Nephron (organoid): ENCODE measurements at regions not wholly inside any gene's neighbourhood (a gene's known extent, or its start where the extent isn't known, plus 50 kb on each side); places are given as distances from the start of the nearest gene placed in this dataset.

Experiments used
- H3K27ac Mint-ChIP-seq, 3 experiments: 2 replicates each; pipeline ENCODE4 v1.8.0; 2020; ENCODE audit warnings: mixed read lengths in 3 of 3, mild to moderate bottlenecking in 2 of 3, moderate library complexity in 1 of 3
- H3K27me3 Mint-ChIP-seq: 2 replicates; pipeline ENCODE4 v1.8.0; 2021; ENCODE audit warnings: low read depth, mild to moderate bottlenecking, moderate library complexity, mixed read lengths
- H3K36me3 Mint-ChIP-seq: 2 replicates; pipeline ENCODE4 v1.8.0; 2020; ENCODE audit warnings: low read depth, mixed read lengths
- H3K4me1 Mint-ChIP-seq: 2 replicates; pipeline ENCODE4 v1.8.0; 2020; ENCODE audit warnings: mixed read lengths
- H3K4me3 Mint-ChIP-seq, 3 experiments: 2 replicates each; pipeline ENCODE4 v1.8.0; 2020; ENCODE audit warnings: mild to moderate bottlenecking in 3 of 3, mixed read lengths in 3 of 3, moderate library complexity in 2 of 3
- H3K9me3 Mint-ChIP-seq: 2 replicates; pipeline ENCODE4 v1.8.0; 2020; ENCODE audit warnings: mixed read lengths
- CTCF ChIP-seq, 3 experiments: fragments of 200-600 bp; sonication (generic); IDR thresholded peaks; one replicate each; pipeline ENCODE4 v1.5.0; 2021; ENCODE audit warnings: antibody characterized with exemption in 3 of 3; ENCODE audit not compliant: unreplicated experiment in 3 of 3

DNA sequence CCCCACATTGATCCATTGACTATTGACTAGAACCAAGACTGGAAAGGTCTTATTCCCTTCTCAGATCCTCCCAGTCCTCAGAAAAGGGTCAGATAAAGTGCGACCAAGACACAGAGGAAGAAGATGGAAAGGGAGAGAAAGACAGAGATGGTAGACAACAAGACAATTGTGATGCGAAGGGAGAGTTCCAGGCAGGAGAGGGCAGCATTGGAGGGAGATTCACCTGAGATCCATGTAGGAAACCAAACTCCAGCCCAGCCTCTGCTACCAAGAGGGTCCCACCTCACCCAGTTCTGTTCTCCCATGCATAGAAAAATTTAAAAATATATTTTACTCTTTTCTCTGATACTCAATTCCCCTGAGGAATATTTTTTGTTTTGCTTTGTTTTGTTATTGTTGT is 67.3 kb upstream of the TSHZ3 start:
- TF ChIP-seq CTCF (IDR thresholded peaks at IDR 0.05; ENCODE audit: unreplicated experiment in 3 of 3), result no peak
- Mint-ChIP-seq H3K36me3 (no peaks in the 10 kb centered on the region), H3K4me3 (no peak overlapping the region), H3K27me3 (peaks cover 26% of the 10 kb centered on the region), H3K9me3 (no peaks in the 10 kb centered on the region), H3K27ac (no peak overlapping the region), H3K4me1 (peaks cover 23% of the 10 kb centered on the region)

GRCh38 chr19:31418055-31418454 is 68.8 kb upstream of the TSHZ3 start:
- peaks cover 26% of the 10 kb centered on the region for H3K27me3 Mint-ChIP-seq
- no peak for TF ChIP-seq CTCF (IDR thresholded peaks at IDR 0.05; ENCODE audit: unreplicated experiment in 3 of 3)
- no peaks in the 10 kb centered on the region for H3K36me3 Mint-ChIP-seq
- no peak overlapping the region for H3K27ac Mint-ChIP-seq
- peaks cover 35% of the 10 kb centered on the region for H3K4me1 Mint-ChIP-seq
- no peak overlapping the region for H3K4me3 Mint-ChIP-seq
- no peaks in the 10 kb centered on the region for H3K9me3 Mint-ChIP-seq

GRCh38 chr19:31418692-31419430 is 69.6 kb upstream of the TSHZ3 start:
- H3K36me3 Mint-ChIP-seq, result no peaks in the 10 kb centered on the region
- no peak overlapping the region for H3K27ac Mint-ChIP-seq
- H3K9me3 Mint-ChIP-seq, result no peaks in the 10 kb centered on the region
- H3K4me1 Mint-ChIP-seq, result peaks cover 39% of the 10 kb centered on the region
- no peak for TF ChIP-seq CTCF (IDR thresholded peaks at IDR 0.05; ENCODE audit: unreplicated experiment in 3 of 3)
- H3K4me3 Mint-ChIP-seq, result no peak overlapping the region
- H3K27me3 Mint-ChIP-seq, result peaks cover 26% of the 10 kb centered on the region

DNA sequence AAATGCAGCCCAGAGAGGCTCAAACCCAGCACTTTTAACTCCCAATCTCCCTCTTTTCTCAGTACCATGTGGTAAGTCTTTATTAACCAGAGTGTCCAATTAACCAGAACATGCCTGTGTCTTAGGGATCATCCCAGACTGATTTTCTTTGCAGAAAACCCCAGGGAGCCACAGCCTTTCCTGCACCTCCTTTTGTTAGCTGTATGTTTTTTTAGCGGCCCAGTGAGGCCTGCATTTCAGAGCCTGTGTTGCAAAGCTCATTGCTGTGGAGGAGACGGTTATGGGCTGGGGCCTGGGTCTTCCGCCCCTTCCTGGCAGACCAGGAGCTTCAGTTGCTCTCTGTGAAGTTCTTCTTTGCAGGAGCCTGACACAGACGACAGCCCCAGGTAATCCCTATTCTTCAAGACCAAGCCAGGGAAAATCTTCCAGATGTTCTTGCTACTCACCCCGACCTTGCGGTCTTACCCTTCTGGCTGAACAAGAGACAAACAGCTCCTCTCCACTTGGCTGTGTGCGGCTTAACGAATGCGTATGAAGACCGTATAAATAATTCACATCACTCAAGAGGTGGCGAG is 70.7 kb upstream of the TSHZ3 start:
- Mint-ChIP-seq H3K4me1 (peaks cover 50% of the 10 kb centered on the region), H3K27me3 (peaks cover 23% of the 10 kb centered on the region), H3K9me3 (no peaks in the 10 kb centered on the region), H3K27ac (peak overlapping the region in 1 of 3 experiments; percentile 87), H3K36me3 (no peaks in the 10 kb centered on the region), H3K4me3 (no peak overlapping the region)
- TF ChIP-seq CTCF (IDR thresholded peaks at IDR 0.05; ENCODE audit: unreplicated experiment in 3 of 3), result no peak

DNA sequence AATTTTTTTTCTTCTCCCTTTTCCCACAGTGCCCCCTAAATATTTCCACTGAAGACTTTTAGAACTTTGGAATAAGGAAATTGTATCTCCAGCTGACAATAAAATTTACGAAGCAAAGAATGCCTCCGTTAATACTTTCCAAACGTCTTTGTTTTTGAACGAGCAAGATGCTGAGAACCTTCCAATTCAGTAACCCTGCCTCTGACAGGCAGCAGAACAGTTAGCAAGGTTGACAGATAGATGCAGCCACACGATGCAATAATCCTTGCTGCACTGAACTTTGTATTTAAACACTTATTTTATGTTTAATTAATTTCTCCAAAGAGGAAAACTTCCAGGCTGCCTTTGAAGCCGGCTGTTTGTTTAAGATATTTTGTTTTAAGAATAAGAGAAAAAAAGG is 71.8 kb upstream of the TSHZ3 start:
- Mint-ChIP-seq H3K27ac (peak overlapping the region; percentile 11 to 87 (median 83)), H3K9me3 (no peaks in the 10 kb centered on the region), H3K36me3 (no peaks in the 10 kb centered on the region), H3K27me3 (peaks cover 20% of the 10 kb centered on the region), H3K4me1 (peaks cover 57% of the 10 kb centered on the region), H3K4me3 (no peak overlapping the region)
- TF ChIP-seq CTCF (IDR thresholded peaks at IDR 0.05; ENCODE audit: unreplicated experiment in 3 of 3), result no peak

DNA sequence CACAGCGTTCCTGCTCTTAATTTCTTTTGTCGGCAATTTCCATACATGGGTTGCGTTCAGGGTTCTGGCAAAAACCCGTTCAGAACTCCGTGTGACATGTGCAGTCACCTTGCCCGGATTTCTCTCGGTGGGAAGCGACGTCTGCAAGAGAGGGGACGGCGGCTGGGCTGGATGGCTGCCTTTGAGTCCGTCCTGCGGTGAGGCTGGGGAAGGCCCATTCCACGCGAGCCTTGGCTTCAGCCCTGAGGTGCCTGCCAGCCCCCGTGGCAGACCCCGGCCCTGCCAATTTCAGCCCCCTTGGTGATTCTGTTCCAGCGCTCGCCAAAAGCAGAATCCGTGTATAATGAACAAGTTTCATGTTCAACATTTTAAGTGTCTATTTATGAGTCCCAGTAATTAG is 72.6 kb upstream of the TSHZ3 start:
- Mint-ChIP-seq H3K9me3 (no peaks in the 10 kb centered on the region), H3K27ac (peak overlapping the region in 2 of 3 experiments; percentile 83 to 87), H3K4me1 (peaks cover 62% of the 10 kb centered on the region), H3K4me3 (no peak overlapping the region), H3K36me3 (no peaks in the 10 kb centered on the region), H3K27me3 (peaks cover 20% of the 10 kb centered on the region)
- TF ChIP-seq CTCF (IDR thresholded peaks at IDR 0.05; ENCODE audit: unreplicated experiment in 3 of 3), result no peak
